SH-SY5Y (cell line): ENCODE measurements at regions not wholly inside any gene's neighbourhood (a gene's known extent, or its start where the extent isn't known, plus 50 kb on each side); places are given as distances from the start of the nearest gene placed in this dataset.

Experiments used
- GATA2 ChIP-seq: IDR thresholded peaks from 2 replicates; pipeline ENCODE4 v1.6.1; 2011; ENCODE audit warnings: mild to moderate bottlenecking, low read depth, low read length
- GATA3 ChIP-seq: IDR thresholded peaks from 2 replicates; pipeline ENCODE4 v1.6.1; 2011; ENCODE audit warnings: low read depth, mild to moderate bottlenecking, low read length, moderate library complexity

GRCh38 chr20:7361321-7361720 lies 578.9 kb downstream of the HAO1 start:
- no peak for TF ChIP-seq GATA3
- no peak for TF ChIP-seq GATA2
